HG03060 (cell line): ENCODE measurements at regions not wholly inside any gene's neighbourhood (a gene's known extent, or its start where the extent isn't known, plus 50 kb on each side); places are given as distances from the start of the nearest gene placed in this dataset.

ENCODE experiments used
- ATAC-seq: cut with Tn5 transposase; IDR thresholded peaks from one replicate; pipeline ENCODE4 v1.9.1; 2021; ENCODE audit warnings: low read depth, moderate number of reproducible peaks; ENCODE audit not compliant: unreplicated experiment

DNA sequence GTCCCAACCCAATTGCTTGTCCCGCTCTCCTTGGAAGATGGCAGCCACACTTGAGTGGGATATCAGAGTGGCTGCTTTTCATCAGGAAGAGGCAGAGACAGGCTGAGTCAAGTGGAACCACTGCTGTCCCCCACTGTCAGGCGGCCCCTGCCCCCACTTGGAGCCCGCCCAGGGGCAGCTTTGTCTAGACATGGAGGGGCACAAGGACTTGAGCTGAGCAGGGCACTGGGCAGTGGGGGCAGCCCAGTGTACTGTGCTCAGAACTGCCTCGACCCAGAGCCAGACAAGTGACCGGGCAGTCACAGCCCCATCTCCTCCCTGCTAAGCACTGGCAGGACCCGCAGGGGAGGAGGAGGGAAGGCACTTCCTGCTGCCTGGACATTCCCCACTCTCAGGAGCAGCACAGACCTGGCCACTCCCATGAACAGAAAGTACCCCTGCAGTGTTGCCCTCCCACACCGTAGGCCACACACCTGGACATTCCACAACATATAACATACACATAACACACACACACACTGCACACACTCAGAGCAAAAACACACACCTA is 91.0 kb downstream of the MRPL36 start:
- ATAC-seq = no peak

- no peak for ATAC-seq
Observed at GRCh38 chr5:1707467-1707866, 92.2 kb downstream of the MRPL36 start.

DNA sequence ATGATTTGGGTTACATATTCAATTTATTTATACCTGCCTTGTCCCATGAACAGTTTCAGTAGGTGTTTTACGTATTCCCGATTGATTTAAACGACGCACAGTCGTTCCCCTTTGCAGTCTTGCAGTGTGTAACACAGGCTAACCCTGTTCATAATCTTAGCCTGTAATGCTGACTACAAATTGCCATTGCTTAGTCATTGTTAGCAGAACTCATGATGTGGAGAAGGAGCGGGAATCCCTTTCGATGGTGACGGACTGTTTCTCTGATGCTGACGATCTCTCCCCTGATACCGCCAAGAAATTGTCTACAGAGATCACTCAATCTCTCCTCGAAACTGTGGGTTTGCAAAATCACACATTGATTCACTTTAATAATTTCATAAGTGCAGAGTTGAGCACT is 93.2 kb downstream of the MRPL36 start:
- ATAC-seq = no peak

- no peak for ATAC-seq
Observed at GRCh38 chr5:1706021-1706420, 93.6 kb downstream of the MRPL36 start.

DNA sequence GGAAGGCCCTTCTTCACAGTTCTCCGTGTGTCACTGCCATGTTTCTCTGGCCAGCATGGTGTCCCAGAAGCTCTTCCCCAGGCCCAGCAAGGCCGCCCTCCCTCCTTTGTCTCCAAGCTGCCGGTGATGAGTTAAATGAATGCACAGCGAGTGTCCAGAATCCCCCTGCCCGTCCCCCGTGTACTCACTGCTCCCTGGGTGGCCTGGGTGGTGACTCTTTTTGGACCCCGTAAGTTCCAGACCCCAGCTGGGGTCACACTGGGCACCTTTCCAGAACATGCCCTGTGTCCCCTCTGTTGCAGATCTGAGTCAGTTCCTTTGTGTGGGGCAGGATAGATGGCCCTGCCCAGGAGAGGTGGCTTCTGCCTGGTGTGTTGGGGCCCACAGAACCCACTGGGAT is 95.0 kb downstream of the MRPL36 start:
- no peak for ATAC-seq

DNA sequence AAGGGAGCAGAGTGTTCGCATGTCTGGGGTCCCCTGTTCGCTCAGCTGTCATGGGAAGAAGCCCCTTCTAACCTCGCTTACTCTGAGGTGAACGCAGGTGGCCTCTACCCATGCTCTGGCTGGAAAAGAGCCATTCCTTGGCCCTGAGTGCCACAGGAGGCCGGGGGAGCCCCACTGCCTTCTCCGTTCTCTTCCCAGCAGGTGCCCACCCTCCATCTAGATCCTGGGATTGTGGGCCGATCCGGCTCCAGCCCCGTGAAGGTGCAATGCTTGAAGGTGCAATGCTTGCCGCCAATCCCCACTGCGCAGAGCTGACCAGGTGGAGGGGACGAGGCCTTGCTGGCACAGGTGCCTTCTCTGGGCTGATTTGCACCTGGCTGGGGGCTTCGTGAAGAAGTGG is 95.4 kb downstream of the MRPL36 start:
- ATAC-seq = no peak

- no peak for ATAC-seq
Observed at GRCh38 chr5:1703352-1704050, 96.1 kb downstream of the MRPL36 start.

DNA sequence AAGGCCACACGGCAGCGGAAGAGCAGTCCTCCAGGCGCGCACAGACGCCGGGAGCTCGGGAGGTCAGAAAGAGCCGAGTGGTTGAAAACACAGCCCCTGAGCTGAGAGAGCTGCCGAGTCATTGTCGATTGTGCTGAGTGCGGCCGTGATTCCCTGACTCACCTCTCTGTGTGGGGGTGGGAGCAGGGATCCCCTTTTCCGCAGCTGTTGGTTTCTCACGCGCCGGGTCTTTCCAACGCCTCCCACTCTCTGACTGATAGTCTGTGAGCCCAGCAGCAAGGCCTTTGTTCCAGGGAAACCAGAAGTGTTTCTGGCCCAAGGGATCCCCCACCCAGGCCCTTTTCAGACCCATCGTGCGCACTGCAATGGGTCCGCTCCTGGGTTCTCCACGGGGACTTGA is 97.3 kb downstream of the MRPL36 start:
- no peak for ATAC-seq

- no peak for ATAC-seq
Observed at GRCh38 chr5:1701884-1702283, 97.8 kb downstream of the MRPL36 start.

- ATAC-seq = no peak
Observed at GRCh38 chr5:1701216-1701864, 98.3 kb downstream of the MRPL36 start.

GRCh38 chr5:1699394-1699793 is 100.2 kb downstream of the MRPL36 start:
- ATAC-seq = no peak

- ATAC-seq = no peak
Observed at GRCh38 chr5:1698589-1699316, 100.9 kb downstream of the MRPL36 start.

GRCh38 chr5:1692381-1692780 is 107.3 kb downstream of the MRPL36 start:
- no peak for ATAC-seq

- ATAC-seq = no peak
Observed at GRCh38 chr5:1687301-1687970, 112.2 kb downstream of the MRPL36 start.

DNA sequence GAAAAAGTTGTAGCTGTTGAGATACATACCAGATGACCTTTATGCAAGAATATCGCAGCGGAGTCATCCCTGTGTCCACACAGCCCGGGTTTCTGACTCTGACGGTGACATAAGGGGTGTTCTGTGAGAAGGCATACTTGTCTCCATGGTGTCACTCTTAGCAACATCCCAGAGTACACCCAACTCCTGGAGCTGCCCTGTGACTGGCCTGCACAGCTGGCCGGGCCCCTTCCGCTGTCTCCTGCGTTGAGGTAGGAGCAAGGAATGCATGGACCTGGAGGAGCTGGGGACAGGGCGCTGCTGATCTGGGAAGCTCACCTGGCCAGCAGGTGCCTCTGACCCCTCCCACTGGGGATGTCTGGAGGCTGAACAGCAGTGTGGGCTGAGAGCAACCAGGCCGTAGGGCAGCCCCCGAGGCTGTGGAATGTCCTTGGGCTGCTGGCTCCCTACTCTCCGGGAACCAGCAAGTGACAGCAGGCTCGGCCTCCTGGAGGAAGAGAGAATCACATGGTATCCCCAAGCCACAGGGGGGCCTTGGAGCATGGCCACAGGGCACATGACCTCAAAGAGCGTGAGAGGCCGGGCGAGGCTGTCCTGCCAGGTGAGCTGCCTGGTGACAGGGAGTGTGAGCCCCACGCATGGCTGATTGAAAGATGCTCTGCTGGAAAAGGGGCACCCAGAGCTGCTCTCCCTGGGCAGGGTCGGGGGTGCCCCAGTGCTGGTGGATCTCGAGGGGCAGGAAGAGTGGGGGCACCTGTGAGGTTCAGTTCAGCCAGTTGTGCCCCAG is 113.4 kb downstream of the MRPL36 start:
- no peak for ATAC-seq

DNA sequence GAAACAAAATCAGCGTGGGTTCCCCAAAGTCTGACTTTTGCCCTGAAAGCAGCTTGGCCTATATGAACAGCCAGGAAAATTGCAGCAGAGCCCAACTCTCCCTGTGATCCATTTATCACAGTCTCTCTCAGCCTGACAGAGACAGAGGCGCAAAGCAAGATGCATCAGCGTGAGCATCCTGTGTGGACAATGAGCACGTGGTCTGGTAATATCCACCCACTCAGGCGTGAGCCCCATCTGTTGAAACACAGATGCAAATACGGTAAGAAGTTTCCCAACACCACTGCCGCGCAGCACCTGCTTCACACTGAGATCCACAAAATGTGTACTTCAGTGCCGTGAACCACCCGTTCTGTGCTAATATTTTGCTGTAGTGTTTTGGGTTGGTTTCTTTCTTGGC is 114.6 kb downstream of the MRPL36 start:
- no peak for ATAC-seq

GRCh38 chr5:1681955-1682354 is 117.7 kb downstream of the MRPL36 start:
- ATAC-seq = no peak

GRCh38 chr5:1673042-1673677 is 126.5 kb downstream of the MRPL36 start:
- ATAC-seq = no peak

GRCh38 chr5:1672396-1672795 is 127.2 kb downstream of the MRPL36 start:
- ATAC-seq = no peak

DNA sequence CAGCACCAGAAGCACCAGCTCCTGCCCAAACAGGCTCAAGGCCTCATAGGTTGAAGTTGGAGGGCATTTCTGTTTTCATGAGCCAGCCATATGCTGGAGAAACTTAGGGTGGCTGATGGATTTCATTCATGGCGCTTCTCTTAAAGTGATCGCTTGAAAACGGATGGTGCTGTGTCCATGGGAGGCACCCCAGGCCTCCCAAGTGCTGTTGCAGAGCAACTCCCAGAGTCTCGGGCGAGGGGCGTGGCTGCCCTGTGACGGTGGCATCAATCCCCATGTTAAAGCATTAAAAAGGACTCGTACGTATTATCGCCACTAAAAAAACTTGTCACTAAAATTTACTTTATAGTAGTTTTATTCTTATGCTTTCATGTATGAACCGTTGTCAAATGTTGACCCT is 128.3 kb downstream of the MRPL36 start:
- no peak for ATAC-seq
